Astrocyte (in vitro differentiated cells and primary cell): ENCODE measurements at regions not wholly inside any gene's neighbourhood (a gene's known extent, or its start where the extent isn't known, plus 50 kb on each side); places are given as distances from the start of the nearest gene placed in this dataset.

Experiments used
- DNase-seq: peaks from one replicate; pipeline ENCODE4 v3.0.0-alpha.2; 2010; ENCODE audit warnings: low read depth
- FAIRE-seq: peaks from 2 replicates; lab custom pipeline; 2011; peaks lifted over from hg19 to GRCh38; lab: Jason Lieb, UNC
- H2AFZ ChIP-seq: 2 replicates; pipeline ENCODE4 v1.6.0; 2012; ENCODE audit warnings: low read depth, low read length, inconsistent platforms
- H3K27ac ChIP-seq: 2 replicates; pipeline ENCODE4 v1.5.1; 2011; ENCODE audit warnings: low read depth, low read length, inconsistent platforms
- H3K27me3 ChIP-seq: 2 replicates; pipeline ENCODE4 v1.6.0; 2011; ENCODE audit warnings: low read length, inconsistent platforms; ENCODE audit not compliant: insufficient read depth
- H3K36me3 ChIP-seq: 2 replicates; pipeline ENCODE4 v1.5.1; 2011; ENCODE audit warnings: low read length, inconsistent platforms; ENCODE audit not compliant: insufficient read depth
- H3K4me1 ChIP-seq: 2 replicates; pipeline ENCODE4 v1.5.1; 2011; ENCODE audit warnings: low read length, inconsistent platforms; ENCODE audit not compliant: insufficient read depth
- H3K4me2 ChIP-seq: 2 replicates; pipeline ENCODE4 v1.6.0; 2012; ENCODE audit warnings: low read length, inconsistent platforms
- H3K4me3 ChIP-seq: 2 replicates; pipeline ENCODE4 v1.5.1; 2011; ENCODE audit warnings: low read depth, mild to moderate bottlenecking, low read length, inconsistent platforms; ENCODE audit not compliant: insufficient read depth
- H3K79me2 ChIP-seq: 2 replicates; pipeline ENCODE4 v1.6.0; 2012; ENCODE audit warnings: mild to moderate bottlenecking, low read length, inconsistent platforms; ENCODE audit not compliant: insufficient read depth
- H3K9ac ChIP-seq: 2 replicates; pipeline ENCODE4 v1.6.0; 2012; ENCODE audit warnings: mild to moderate bottlenecking, low read length, inconsistent platforms
- H3K9me3 ChIP-seq: 2 replicates; pipeline ENCODE4 v1.5.1; 2012; ENCODE audit warnings: low read depth, mild to moderate bottlenecking, low read length, inconsistent platforms; ENCODE audit not compliant: insufficient read depth
- H4K20me1 ChIP-seq: 2 replicates; pipeline ENCODE4 v1.6.0; 2012; ENCODE audit warnings: low read length, inconsistent platforms; ENCODE audit not compliant: insufficient read depth
- H3K27ac Mint-ChIP-seq: one replicate; pipeline ENCODE4 v1.8.0; 2021; ENCODE audit warnings: mild to moderate bottlenecking, mixed read lengths; ENCODE audit not compliant: unreplicated experiment
- H3K27me3 Mint-ChIP-seq: one replicate; pipeline ENCODE4 v1.8.0; 2021; ENCODE audit warnings: low read depth, mixed read lengths; ENCODE audit not compliant: unreplicated experiment
- H3K36me3 Mint-ChIP-seq: one replicate; pipeline ENCODE4 v1.8.0; 2021; ENCODE audit warnings: low read depth, mixed read lengths; ENCODE audit not compliant: unreplicated experiment
- H3K4me1 Mint-ChIP-seq: one replicate; pipeline ENCODE4 v1.8.0; 2021; ENCODE audit warnings: low read depth, mixed read lengths; ENCODE audit not compliant: unreplicated experiment
- H3K4me3 Mint-ChIP-seq: one replicate; pipeline ENCODE4 v1.8.0; 2021; ENCODE audit warnings: mild to moderate bottlenecking, moderate library complexity, mixed read lengths; ENCODE audit not compliant: unreplicated experiment
- H3K9me3 Mint-ChIP-seq: one replicate; pipeline ENCODE4 v1.8.0; 2021; ENCODE audit warnings: mild to moderate bottlenecking, mixed read lengths; ENCODE audit not compliant: unreplicated experiment
- CTCF ChIP-seq: IDR thresholded peaks from 2 replicates; pipeline ENCODE4 v1.5.1; 2011; ENCODE audit warnings: low read depth, mild to moderate bottlenecking, inconsistent platforms, low read length, moderate library complexity; ENCODE audit not compliant: insufficient read depth
- EZH2 ChIP-seq: IDR thresholded peaks from 2 replicates; pipeline ENCODE4 v1.6.1; 2012; ENCODE audit warnings: mild to moderate bottlenecking, low read length, inconsistent platforms; ENCODE audit not compliant: insufficient read depth

GRCh38 chr1:219797009-219797408 is 131.3 kb downstream of the SLC30A10 start:
- DNase-seq (peak; percentile 39), FAIRE-seq (no peak)
- no peaks in the 10 kb centered on the region for H3K36me3 Mint-ChIP-seq
- Histone ChIP-seq H3K4me2 (no peak overlapping the region), H3K9me3 (no peaks in the 10 kb centered on the region), H3K27ac (no peak overlapping the region), H3K9ac (no peak overlapping the region), H3K36me3 (no peaks in the 10 kb centered on the region), H3K27me3 (no peaks in the 10 kb centered on the region), H3K4me3 (no peak overlapping the region), H3K4me1 (peaks cover 22% of the 10 kb centered on the region), H2AFZ (no peak overlapping the region), H4K20me1 (no peaks in the 10 kb centered on the region), H3K79me2 (no peaks in the 10 kb centered on the region)
- H3K27me3 Mint-ChIP-seq = no peaks in the 10 kb centered on the region
- no peaks in the 10 kb centered on the region for H3K9me3 Mint-ChIP-seq
- TF ChIP-seq CTCF = no peak
- no peak for TF ChIP-seq EZH2
- H3K4me3 Mint-ChIP-seq = no peak overlapping the region
- peaks cover 19% of the 10 kb centered on the region for H3K4me1 Mint-ChIP-seq
- H3K27ac Mint-ChIP-seq = no peak overlapping the region

DNA sequence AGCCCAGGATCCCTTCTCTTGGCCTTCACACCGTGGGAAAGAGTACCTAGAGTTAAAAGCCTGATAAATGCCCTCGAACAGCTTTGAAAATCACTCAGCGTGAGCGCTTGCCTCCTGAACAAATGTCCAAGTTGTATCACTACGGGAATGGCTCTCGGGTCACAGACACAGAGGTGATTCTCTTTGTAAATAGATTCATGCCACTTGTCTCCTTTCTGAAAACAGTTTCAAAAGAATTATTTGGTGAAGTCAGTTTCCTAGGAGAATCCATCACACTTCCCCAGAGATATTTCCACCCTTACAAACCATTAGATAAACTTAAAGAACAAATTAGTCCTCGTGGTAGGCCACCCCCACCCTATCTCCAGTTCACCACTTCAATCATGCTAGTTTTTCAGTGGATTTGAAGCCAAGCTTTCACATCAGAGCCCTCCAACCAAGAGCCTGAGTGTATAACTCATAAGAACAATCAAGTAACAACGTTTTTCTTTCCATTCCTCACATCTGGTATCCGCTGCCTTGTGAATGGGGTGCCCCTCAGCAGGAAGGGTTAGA is 132.9 kb downstream of the SLC30A10 start:
- Mint-ChIP-seq H3K27me3 (no peaks in the 10 kb centered on the region), H3K36me3 (no peaks in the 10 kb centered on the region), H3K9me3 (no peaks in the 10 kb centered on the region), H3K4me3 (no peak overlapping the region), H3K4me1 (peaks cover 27% of the 10 kb centered on the region), H3K27ac (peak overlapping the region; percentile 75)
- FAIRE-seq (no peak), DNase-seq (no peak)
- Histone ChIP-seq H3K36me3 (no peaks in the 10 kb centered on the region), H3K79me2 (no peaks in the 10 kb centered on the region), H3K27me3 (no peaks in the 10 kb centered on the region), H3K4me3 (no peak overlapping the region), H4K20me1 (no peaks in the 10 kb centered on the region), H2AFZ (no peak overlapping the region), H3K27ac (no peak overlapping the region), H3K9me3 (no peaks in the 10 kb centered on the region), H3K4me1 (peaks cover 36% of the 10 kb centered on the region), H3K4me2 (no peak overlapping the region), H3K9ac (no peak overlapping the region)
- TF ChIP-seq CTCF (no peak), EZH2 (no peak)

DNA sequence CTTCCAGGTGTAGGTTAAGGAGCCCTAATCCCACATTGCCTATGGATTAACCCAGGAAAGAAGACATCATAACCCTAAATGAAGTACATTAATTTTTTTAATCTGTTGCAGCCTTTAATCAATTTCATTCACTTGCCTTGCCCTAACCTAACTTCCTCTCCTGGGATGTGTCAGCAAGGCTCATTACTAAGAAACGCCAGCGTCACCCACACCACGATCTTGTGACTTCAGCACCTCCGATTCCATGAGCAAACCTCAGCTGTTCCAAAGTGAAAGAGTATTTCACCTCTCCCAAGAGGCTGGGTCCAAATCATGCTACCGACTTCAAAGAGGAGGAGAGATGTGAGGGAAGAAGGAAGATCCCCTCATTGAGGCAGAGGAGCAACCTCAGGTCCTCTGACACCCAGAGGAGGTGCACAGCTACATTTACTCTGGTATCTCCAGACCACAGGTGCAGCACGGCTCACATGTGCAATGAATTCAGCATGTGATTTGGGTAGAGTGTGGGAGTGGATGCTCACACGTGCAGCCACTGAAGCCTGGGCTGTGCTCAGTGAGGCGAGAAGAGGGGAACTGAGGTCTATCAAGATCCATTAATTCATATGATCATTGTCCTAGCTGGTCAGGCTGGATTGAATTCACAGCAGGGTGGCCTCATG is 134.1 kb downstream of the SLC30A10 start:
- Histone ChIP-seq H4K20me1 (no peaks in the 10 kb centered on the region), H2AFZ (no peak overlapping the region), H3K79me2 (no peaks in the 10 kb centered on the region), H3K4me2 (no peak overlapping the region), H3K36me3 (no peaks in the 10 kb centered on the region), H3K9me3 (no peaks in the 10 kb centered on the region), H3K27me3 (no peaks in the 10 kb centered on the region), H3K27ac (no peak overlapping the region), H3K9ac (no peak overlapping the region), H3K4me1 (peaks cover 41% of the 10 kb centered on the region), H3K4me3 (no peak overlapping the region)
- TF ChIP-seq EZH2 = no peak
- TF ChIP-seq CTCF = no peak
- no peaks in the 10 kb centered on the region for H3K27me3 Mint-ChIP-seq
- DNase-seq (no peak), FAIRE-seq (no peak)
- H3K27ac Mint-ChIP-seq = no peak overlapping the region
- H3K9me3 Mint-ChIP-seq = no peaks in the 10 kb centered on the region
- H3K4me1 Mint-ChIP-seq = peaks cover 25% of the 10 kb centered on the region
- H3K36me3 Mint-ChIP-seq = no peaks in the 10 kb centered on the region
- H3K4me3 Mint-ChIP-seq = no peak overlapping the region
